ENCODE measurements at regions not wholly inside any gene's neighbourhood (a gene's known extent, or its start where the extent isn't known, plus 50 kb on each side); places are given as distances from the start of the nearest gene placed in this dataset.
"Not testable (repeated sequence)": the region's sequence is repeated elsewhere in the genome, so short reads cannot be mapped to it uniquely, and the experiment has no call there.

- no peak for TF ChIP-seq SIX1 (CRISPR knock-in tag; IDR thresholded peaks at IDR 0.05; ENCODE audit: borderline replicate concordance)
These were observed 71.3 kb upstream of the DGKB start (continued) for GRCh38 chr7:14973712-14974428.

- intact Hi-C loops (cut with micrococcal nuclease; ENCODE audit: unreplicated experiment); CTCF ChIA-PET (ENCODE audit: low intra/inter-chr PET ratio, low total read pairs); H4K20me1 ChIP-seq (ENCODE audit: insufficient read depth, low read length); POLR2A ChIA-PET; H3K79me2 ChIP-seq (ENCODE audit: insufficient read depth, low read length); H3K36me3 ChIP-seq (replicated peaks in 1 of 2; ENCODE audit: control insufficient read depth in 1 of 2, insufficient read depth in 2 of 2, low read length in 2 of 2); DNase-seq (ENCODE audit: low spot score); FAIRE-seq; H3K27me3 ChIP-seq (ENCODE audit: control insufficient read depth in 1 of 2, insufficient read depth in 2 of 2, low read length in 2 of 2); H3K9ac ChIP-seq (ENCODE audit: insufficient read depth, low read depth, low read length); H3K27ac ChIP-seq (ENCODE audit: extremely low read length, insufficient read depth, low read length); H3K4me1 ChIP-seq (ENCODE audit: insufficient read depth, low read length); H2AFZ ChIP-seq (ENCODE audit: low read length); in situ Hi-C loops (cut with HindIII; ENCODE audit: extremely low pct_ligation_motif_present, low pct_unique_long_range_greater_than_20kb); H3K4me2 ChIP-seq (ENCODE audit: low read depth, low read length); ATAC-seq; H3K9me3 ChIP-seq (ENCODE audit: low read length); BruUV-seq (replicated peaks); H3K4me3 ChIP-seq (replicated peaks in 1 of 3; ENCODE audit: insufficient read depth in 1 of 3, low read depth in 2 of 3, low read length in 3 of 3): not testable (repeated sequence)
- WGBS (ENCODE audit: low lambda C conversion rate) = 10% methylated on average over 4 of the region's 4 CpGs
- TF ChIP-seq MAFF (IDR thresholded peaks at IDR 0.05; ENCODE audit: low read depth, low read length) (0 out of 2 replicates have a peak, but pooled peaks have one; percentile 11), MAFK (conservative IDR thresholded peaks at IDR 0.05 in 1 of 2, IDR thresholded peaks at IDR 0.05 in 1 of 2; ENCODE audit: low read length in 2 of 2) (peak in 1 of 2 experiments; percentile 53; a peak in 2 of 4 replicates)
These were observed 69.1 kb upstream of the DGKB start for GRCh38 chr7:14971678-14972077.

- POLR2A ChIA-PET; H3K4me2 ChIP-seq (ENCODE audit: low read depth, low read length); H3K27me3 ChIP-seq (ENCODE audit: control insufficient read depth in 1 of 2, insufficient read depth in 2 of 2, low read length in 2 of 2); DNase-seq (ENCODE audit: low spot score); H3K4me3 ChIP-seq (replicated peaks in 1 of 3; ENCODE audit: insufficient read depth in 1 of 3, low read depth in 2 of 3, low read length in 3 of 3); FAIRE-seq; ATAC-seq; intact Hi-C loops (cut with micrococcal nuclease; ENCODE audit: unreplicated experiment); H3K9me3 ChIP-seq (ENCODE audit: low read length); H3K27ac ChIP-seq (ENCODE audit: extremely low read length, insufficient read depth, low read length); H4K20me1 ChIP-seq (ENCODE audit: insufficient read depth, low read length); H3K9ac ChIP-seq (ENCODE audit: insufficient read depth, low read depth, low read length); CTCF ChIA-PET (ENCODE audit: low intra/inter-chr PET ratio, low total read pairs); H3K79me2 ChIP-seq (ENCODE audit: insufficient read depth, low read length); H3K36me3 ChIP-seq (replicated peaks in 1 of 2; ENCODE audit: control insufficient read depth in 1 of 2, insufficient read depth in 2 of 2, low read length in 2 of 2); in situ Hi-C loops (cut with HindIII; ENCODE audit: extremely low pct_ligation_motif_present, low pct_unique_long_range_greater_than_20kb); BruUV-seq (replicated peaks); H3K4me1 ChIP-seq (ENCODE audit: insufficient read depth, low read length); H2AFZ ChIP-seq (ENCODE audit: low read length): not testable (repeated sequence)
- 23% methylated on average over 8 of the region's 8 CpGs for WGBS (ENCODE audit: low lambda C conversion rate)
These were observed 64.8 kb upstream of the DGKB start for GRCh38 chr7:14967376-14967775.

Measured in HepG2 (cell line).